Gastrocnemius medialis (tissue), 4 donors: ENCODE measurements at regions not wholly inside any gene's neighbourhood (a gene's known extent, or its start where the extent isn't known, plus 50 kb on each side); places are given as distances from the start of the nearest gene placed in this dataset.

Experiments
- CTCF ChIP-seq, 5 experiments: fragments of 450-650 bp in 3 of 5; fragments of 200-600 bp in 2 of 5; sonication (generic) in 2 of 5; IDR thresholded peaks in 4 of 5; conservative IDR thresholded peaks in 1 of 5; 1 replicate in 4 of 5; 2 replicates in 1 of 5; pipeline ENCODE4 v1.5.1; 2016 to 2019; ENCODE audit warnings: antibody characterized with exemption in 5 of 5, mild to moderate bottlenecking in 3 of 5, moderate library complexity in 3 of 5
- POLR2A ChIP-seq, 2 donors: fragments of 450-650 bp; IDR thresholded peaks; one replicate each; pipeline ENCODE4 v1.6.1; 2017; ENCODE audit warnings: antibody characterized with exemption in 2 of 2, mild to moderate bottlenecking in 2 of 2, moderate library complexity in 2 of 2

- TF ChIP-seq POLR2A (IDR thresholded peaks at IDR 0.05) = no peak
- TF ChIP-seq CTCF (IDR thresholded peaks at IDR 0.05 in 4 of 5, conservative IDR thresholded peaks at IDR 0.05 in 1 of 5) = no peak
These were observed 206.6 kb upstream of the GUCY1A2 start for GRCh38 chr11:107224836-107225235.
